Fibroblast of lung (primary cell): ENCODE measurements at regions not wholly inside any gene's neighbourhood (a gene's known extent, or its start where the extent isn't known, plus 50 kb on each side); places are given as distances from the start of the nearest gene placed in this dataset.

Experiments
- CTCF ChIP-seq, 2 donors: IDR thresholded peaks in 1 of 2; conservative IDR thresholded peaks in 1 of 2; 1 replicate in 1 of 2; 2 replicates in 1 of 2; pipeline ENCODE4 v1.5.1; 2011 to 2012; ENCODE audit warnings: low read length in 2 of 2, control low read depth in 1 of 2, inconsistent platforms in 1 of 2, low read depth in 1 of 2, mild to moderate bottlenecking in 1 of 2
- EZH2 ChIP-seq: IDR thresholded peaks from 2 replicates; pipeline ENCODE4 v1.5.1; 2012; ENCODE audit warnings: low read length, control low read depth, mild to moderate bottlenecking; ENCODE audit errors: missing control alignments

- no peak for TF ChIP-seq CTCF (conservative IDR thresholded peaks at IDR 0.05 in 1 of 2, IDR thresholded peaks at IDR 0.05 in 1 of 2; ENCODE audit: low read depth in 1 of 2, low read length in 2 of 2)
- TF ChIP-seq EZH2 = no peak
Measured at GRCh38 chr4:156116991-156117390, 163.3 kb upstream of the CTSO start.
